ENCODE measurements at regions not wholly inside any gene's neighbourhood (a gene's known extent, or its start where the extent isn't known, plus 50 kb on each side); places are given as distances from the start of the nearest gene placed in this dataset.

GRCh38 chr16:72657791-72658190 is 390.1 kb downstream of the ZFHX3 start:
- H3K4me3 ChIP-seq (ENCODE audit: low read depth, low read length) = no peak overlapping the region

GRCh38 chr16:72657164-72657563 is 390.8 kb downstream of the ZFHX3 start:
- no peak overlapping the region for H3K4me3 ChIP-seq (ENCODE audit: low read depth, low read length)

GRCh38 chr16:72654535-72654934 is 393.4 kb downstream of the ZFHX3 start:
- no peak overlapping the region for H3K4me3 ChIP-seq (ENCODE audit: low read depth, low read length)

GRCh38 chr16:72649254-72649944 is 398.5 kb downstream of the ZFHX3 start:
- H3K4me3 ChIP-seq (ENCODE audit: low read depth, low read length) = no peak overlapping the region

- H3K4me3 ChIP-seq (ENCODE audit: low read depth, low read length) = no peak overlapping the region
Measured at GRCh38 chr16:72646615-72647014, 401.3 kb downstream of the ZFHX3 start.

- H3K4me3 ChIP-seq (ENCODE audit: low read depth, low read length) = no peak overlapping the region
Measured at GRCh38 chr16:72645538-72645937, 402.4 kb downstream of the ZFHX3 start.

GRCh38 chr16:72644911-72645310 is 403.0 kb downstream of the ZFHX3 start:
- no peak overlapping the region for H3K4me3 ChIP-seq (ENCODE audit: low read depth, low read length)

GRCh38 chr16:72639494-72639893 is 408.4 kb downstream of the ZFHX3 start:
- H3K4me3 ChIP-seq (ENCODE audit: low read depth, low read length) = no peak overlapping the region

GRCh38 chr16:72637306-72637705 is 410.6 kb downstream of the ZFHX3 start:
- no peak overlapping the region for H3K4me3 ChIP-seq (ENCODE audit: low read depth, low read length)

- no peak overlapping the region for H3K4me3 ChIP-seq (ENCODE audit: low read depth, low read length)
Measured at GRCh38 chr16:72635694-72636093, 412.2 kb downstream of the ZFHX3 start.

GRCh38 chr16:72635104-72635503 is 412.8 kb downstream of the ZFHX3 start:
- no peak overlapping the region for H3K4me3 ChIP-seq (ENCODE audit: low read depth, low read length)

- H3K4me3 ChIP-seq (ENCODE audit: low read depth, low read length) = peak overlapping the region; percentile 30
Measured at GRCh38 chr16:72627182-72627896, 420.6 kb downstream of the ZFHX3 start.

GRCh38 chr16:72626623-72627022 is 421.3 kb downstream of the ZFHX3 start:
- H3K4me3 ChIP-seq (ENCODE audit: low read depth, low read length) = no peak overlapping the region

- no peak overlapping the region for H3K4me3 ChIP-seq (ENCODE audit: low read depth, low read length)
Measured at GRCh38 chr16:72621651-72622050, 426.3 kb downstream of the ZFHX3 start.

GRCh38 chr16:72620853-72621252 is 427.1 kb downstream of the ZFHX3 start:
- H3K4me3 ChIP-seq (ENCODE audit: low read depth, low read length) = no peak overlapping the region

- H3K4me3 ChIP-seq (ENCODE audit: low read depth, low read length) = no peak overlapping the region
Measured at GRCh38 chr16:72620348-72620747, 427.6 kb downstream of the ZFHX3 start.

- no peak overlapping the region for H3K4me3 ChIP-seq (ENCODE audit: low read depth, low read length)
Measured at GRCh38 chr16:72615856-72616255, 432.1 kb downstream of the ZFHX3 start.

GRCh38 chr16:72612718-72613117 is 435.2 kb downstream of the ZFHX3 start:
- no peak overlapping the region for H3K4me3 ChIP-seq (ENCODE audit: low read depth, low read length)

- H3K4me3 ChIP-seq (ENCODE audit: low read depth, low read length) = no peak overlapping the region
Measured at GRCh38 chr16:72612256-72612655, 435.7 kb downstream of the ZFHX3 start.

GRCh38 chr16:72609933-72610332 is 438.0 kb upstream of the PMFBP1 start:
- no peak overlapping the region for H3K4me3 ChIP-seq (ENCODE audit: low read depth, low read length)

- no peak overlapping the region for H3K4me3 ChIP-seq (ENCODE audit: low read depth, low read length)
Measured at GRCh38 chr16:72609066-72609465, 437.1 kb upstream of the PMFBP1 start.

GRCh38 chr16:72604375-72604774 is 432.4 kb upstream of the PMFBP1 start:
- H3K4me3 ChIP-seq (ENCODE audit: low read depth, low read length) = no peak overlapping the region

GRCh38 chr16:72602499-72602898 is 430.5 kb upstream of the PMFBP1 start:
- H3K4me3 ChIP-seq (ENCODE audit: low read depth, low read length) = no peak overlapping the region
